ENCODE measurements at regions not wholly inside any gene's neighbourhood (a gene's known extent, or its start where the extent isn't known, plus 50 kb on each side); places are given as distances from the start of the nearest gene placed in this dataset.
"Not testable (repeated sequence)": the region's sequence is repeated elsewhere in the genome, so short reads cannot be mapped to it uniquely, and the experiment has no call there.

DNA sequence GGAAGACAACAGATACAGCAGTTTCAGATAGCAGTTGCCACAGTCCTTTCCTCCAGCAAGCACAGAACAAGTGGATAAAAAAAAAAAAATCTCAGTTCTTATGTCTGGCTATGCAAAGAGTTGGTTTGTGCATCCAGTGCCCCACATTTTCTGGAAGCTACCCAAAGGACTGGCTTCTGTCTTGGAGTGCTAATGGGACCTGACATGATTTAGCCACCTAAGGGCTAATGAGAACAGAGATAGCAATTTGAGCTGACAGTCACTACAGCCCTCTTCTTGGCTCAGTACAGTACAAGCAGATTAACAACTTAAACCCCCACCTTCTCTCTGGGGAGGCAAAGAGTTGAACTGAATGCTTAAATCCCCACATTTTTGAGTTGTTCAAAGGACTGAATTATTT is 976.8 kb downstream of the TBC1D32 start:
- DNase-seq (ENCODE audit: low read depth) = no peak

DNA sequence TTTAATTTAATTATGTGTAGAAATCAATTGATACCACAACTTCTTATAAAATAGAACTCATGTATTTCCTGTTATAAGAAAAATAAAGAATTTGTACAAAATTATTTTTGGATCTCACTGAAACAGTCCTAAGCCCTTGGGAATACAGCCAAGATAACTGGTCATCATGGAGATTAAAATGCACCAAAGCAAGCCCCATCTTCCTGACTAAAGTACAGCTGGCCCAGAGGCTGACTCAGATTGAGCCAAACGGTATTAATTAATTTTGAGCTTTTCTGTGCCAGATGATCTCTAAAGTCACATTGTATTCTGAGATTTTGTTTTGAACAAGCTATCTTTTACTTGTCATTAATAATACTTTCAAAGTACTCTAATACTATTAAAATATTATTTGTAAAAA is 978.5 kb downstream of the TBC1D32 start:
- no peak for DNase-seq (ENCODE audit: low read depth)

GRCh38 chr6:120354452-120355098 is 979.7 kb downstream of the TBC1D32 start:
- no peak for DNase-seq (ENCODE audit: low read depth)

GRCh38 chr6:120352491-120352890 is 981.8 kb downstream of the TBC1D32 start:
- DNase-seq (ENCODE audit: low read depth) = no peak

- DNase-seq (ENCODE audit: low read depth) = no peak
Observed at GRCh38 chr6:120348926-120349325, 985.4 kb downstream of the TBC1D32 start.

GRCh38 chr6:120328521-120328920 is 979.0 kb upstream of the MAN1A1 start:
- DNase-seq (ENCODE audit: low read depth) = no peak

- no peak for DNase-seq (ENCODE audit: low read depth)
Observed at GRCh38 chr6:120320481-120321162, 971.1 kb upstream of the MAN1A1 start.

- DNase-seq (ENCODE audit: low read depth) = no peak
Observed at GRCh38 chr6:120304223-120304622, 954.7 kb upstream of the MAN1A1 start.

DNA sequence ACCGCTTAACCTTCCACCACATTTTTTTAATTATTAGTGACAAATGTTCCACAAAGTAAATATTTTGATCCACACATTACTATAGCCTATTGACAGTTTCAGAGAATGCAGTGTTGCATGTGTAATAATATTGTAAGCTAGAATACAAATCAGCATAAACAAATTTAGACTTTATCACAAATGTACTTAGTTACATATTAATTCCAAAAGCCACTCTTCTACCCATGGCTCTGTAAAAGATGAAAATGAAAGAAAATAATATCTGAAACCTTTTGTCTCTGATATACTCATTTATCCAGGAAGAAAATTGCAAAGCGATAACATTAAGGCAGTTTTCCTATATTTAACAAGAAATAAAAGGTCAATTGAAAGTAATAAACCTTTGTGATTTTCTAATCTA is 954.0 kb upstream of the MAN1A1 start:
- DNase-seq (ENCODE audit: low read depth) = no peak

DNA sequence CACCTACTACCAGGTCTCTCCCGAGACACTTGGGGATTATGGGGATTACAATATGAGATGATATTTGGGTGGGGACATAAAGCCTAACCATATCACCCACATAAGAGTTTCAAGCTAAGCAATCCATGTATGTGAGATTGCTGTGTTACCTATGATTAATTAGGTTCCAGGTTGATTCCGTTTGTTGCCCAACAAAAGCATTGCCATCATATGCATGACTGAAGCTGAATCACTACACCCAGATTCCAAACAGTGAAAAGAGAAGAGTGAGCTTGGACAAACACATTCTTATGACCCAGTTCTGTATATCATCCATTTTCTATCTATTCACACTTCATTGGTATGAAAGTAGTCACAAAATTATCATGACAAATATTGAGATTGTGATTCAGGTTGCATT is 952.5 kb upstream of the MAN1A1 start:
- no peak for DNase-seq (ENCODE audit: low read depth)

- no peak for DNase-seq (ENCODE audit: low read depth)
Observed at GRCh38 chr6:120290964-120291363, 941.4 kb upstream of the MAN1A1 start.

DNA sequence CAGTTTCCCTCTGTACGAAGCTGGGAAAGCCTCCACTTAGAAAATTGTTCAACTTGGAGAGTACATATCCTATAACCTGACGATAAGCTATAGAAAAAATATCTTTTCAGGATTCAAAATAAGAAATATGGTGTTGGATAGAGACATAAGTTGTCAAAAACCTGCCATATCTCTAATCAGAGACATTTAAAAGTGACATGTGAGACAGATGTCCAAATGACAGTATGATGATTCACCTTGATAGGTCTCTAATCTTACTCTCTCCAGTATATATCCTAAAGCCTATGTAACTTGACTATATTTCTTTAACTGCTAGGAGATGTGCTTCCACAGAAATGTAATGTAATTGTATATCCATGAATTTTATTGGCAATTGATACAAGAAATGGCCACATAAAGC is 932.4 kb upstream of the MAN1A1 start:
- DNase-seq (ENCODE audit: low read depth) = no peak

GRCh38 chr6:120279466-120280167 is 930.1 kb upstream of the MAN1A1 start:
- no peak for DNase-seq (ENCODE audit: low read depth)

GRCh38 chr6:120278689-120279396 is 929.3 kb upstream of the MAN1A1 start:
- DNase-seq (ENCODE audit: low read depth) = no peak

GRCh38 chr6:120274547-120274946 is 925.0 kb upstream of the MAN1A1 start:
- DNase-seq (ENCODE audit: low read depth) = no peak

DNA sequence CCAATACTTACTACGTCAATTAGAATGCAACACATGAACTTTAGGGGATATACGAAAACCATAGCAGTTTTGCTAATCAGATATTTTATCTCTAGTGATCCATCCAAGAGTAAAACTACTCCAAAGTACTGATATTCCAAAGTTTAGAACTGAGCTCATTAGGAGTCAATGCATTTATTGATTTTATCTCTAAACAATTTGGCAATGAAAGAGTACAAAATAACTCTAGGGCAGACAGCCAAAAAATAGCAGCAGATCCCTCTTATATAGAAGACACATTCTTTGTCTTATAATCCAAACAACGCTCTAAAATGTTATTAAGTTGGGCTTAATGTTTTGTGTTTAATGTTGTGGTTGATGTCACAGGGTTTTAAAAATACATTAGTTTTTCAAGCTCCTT is 923.9 kb upstream of the MAN1A1 start:
- DNase-seq (ENCODE audit: low read depth) = no peak

DNA sequence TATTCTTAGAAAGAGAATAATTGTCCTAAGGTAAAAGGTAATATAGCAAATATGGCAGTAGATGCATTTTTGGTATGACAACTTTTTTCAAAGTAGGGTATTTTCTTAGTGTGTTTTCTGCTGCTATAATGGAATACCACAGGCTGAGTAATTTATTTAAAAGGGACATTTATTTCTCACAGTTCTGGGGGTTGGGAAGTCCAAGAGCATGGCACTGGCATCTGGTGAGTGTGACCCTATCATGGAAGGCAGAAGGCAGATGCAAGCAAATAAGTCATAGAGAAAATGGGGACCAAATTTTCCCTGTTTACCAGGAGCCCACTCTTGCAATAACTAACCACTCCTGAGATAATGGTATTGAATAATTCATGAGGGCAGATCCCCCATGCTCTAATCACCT is 922.5 kb upstream of the MAN1A1 start:
- DNase-seq (ENCODE audit: low read depth) = no peak

DNA sequence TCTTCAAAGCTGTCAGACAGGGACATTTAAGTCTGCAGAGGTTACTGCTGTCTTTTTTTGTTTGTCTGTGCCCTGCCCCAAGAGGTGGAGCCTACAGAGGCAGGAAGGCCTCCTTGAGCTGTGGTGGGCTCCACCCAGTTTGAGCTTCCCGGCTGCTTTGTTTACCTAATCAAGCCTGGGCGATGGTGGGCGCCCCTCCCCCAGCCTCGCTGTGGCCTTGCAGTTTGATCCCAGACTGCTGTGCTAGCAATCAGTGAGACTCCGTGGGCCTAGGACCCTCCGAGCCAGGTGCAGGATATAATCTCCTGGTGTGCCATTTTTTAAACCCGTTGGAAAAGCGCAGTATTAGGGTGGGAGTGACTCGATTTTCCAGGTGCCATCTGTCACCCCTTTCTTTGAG is 918.7 kb upstream of the MAN1A1 start:
- not testable (repeated sequence) for DNase-seq (ENCODE audit: low read depth)

DNA sequence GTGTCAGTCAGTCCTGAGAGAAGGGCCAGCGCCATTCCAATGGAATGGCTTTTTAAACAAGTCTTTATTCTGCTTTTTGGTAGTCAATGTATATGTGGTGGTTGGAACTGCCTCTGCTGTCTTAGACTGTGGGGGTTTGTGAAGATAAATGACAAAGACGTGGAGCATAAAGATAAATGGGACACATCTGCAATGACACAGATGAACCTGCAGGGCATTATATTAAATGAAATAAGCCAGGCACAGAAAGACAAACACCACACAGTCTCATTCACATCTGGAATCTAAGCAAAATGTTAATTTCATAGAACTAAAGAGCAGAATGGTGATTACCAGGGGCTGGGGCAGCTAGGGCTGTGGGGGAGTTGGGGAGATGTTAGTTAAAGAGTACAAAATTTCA is 912.8 kb upstream of the MAN1A1 start:
- DNase-seq (ENCODE audit: low read depth) = no peak

DNA sequence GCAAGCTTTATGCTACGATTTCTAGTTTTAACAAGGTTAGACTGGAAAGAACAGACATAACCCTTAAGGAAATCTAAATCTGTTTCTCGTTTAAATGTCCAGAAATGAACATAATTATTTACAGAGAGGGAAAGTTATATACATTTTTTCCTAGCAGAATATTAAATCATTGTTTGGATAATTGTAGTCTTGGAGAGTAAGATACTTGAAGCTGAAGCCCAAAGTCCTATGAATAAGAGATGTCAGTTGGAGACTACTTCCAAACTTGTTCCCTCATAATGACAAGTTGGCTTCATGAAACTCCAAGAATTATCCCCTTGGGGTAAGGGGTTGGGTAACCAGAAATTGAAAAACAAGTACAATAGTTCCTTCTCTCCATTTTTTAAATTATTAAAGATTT is 911.1 kb upstream of the MAN1A1 start:
- DNase-seq (ENCODE audit: low read depth) = no peak

- DNase-seq (ENCODE audit: low read depth) = no peak
Observed at GRCh38 chr6:120254651-120255050, 905.1 kb upstream of the MAN1A1 start.

DNA sequence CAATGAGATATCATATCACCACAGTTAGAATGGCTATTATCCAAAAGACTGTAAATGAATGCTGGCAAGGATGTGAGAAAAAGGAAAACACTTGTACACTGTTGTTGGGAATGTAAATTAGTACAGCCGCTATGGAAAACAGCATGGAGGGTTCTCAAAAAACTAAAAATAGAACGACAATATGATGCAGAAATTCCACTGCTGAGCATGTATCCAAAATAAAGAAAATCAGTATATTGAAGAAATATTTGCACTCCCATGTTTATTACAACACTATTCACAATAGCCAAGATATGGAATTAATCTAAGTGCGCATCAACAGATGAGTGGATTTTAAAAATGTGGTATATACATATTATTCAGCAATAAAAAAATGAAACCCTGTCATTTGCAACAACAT is 898.9 kb upstream of the MAN1A1 start:
- DNase-seq (ENCODE audit: low read depth) = no peak

- no peak for DNase-seq (ENCODE audit: low read depth)
Observed at GRCh38 chr6:120237221-120237620, 887.7 kb upstream of the MAN1A1 start.

Measured in stimulated activated CD8-positive, alpha-beta memory T cell treated with anti-CD3 and anti-CD28 coated beads, Interleukin-7, amount 100 ng/mL, for 24 hours (primary cell).